HEK293 (cell line): ENCODE measurements at regions not wholly inside any gene's neighbourhood (a gene's known extent, or its start where the extent isn't known, plus 50 kb on each side); places are given as distances from the start of the nearest gene placed in this dataset.

Experiments used
- CTCF ChIA-PET: fragments of 350-600 bp; formaldehyde crosslinking; extraction: SDS; loops from one replicate; lab custom pipeline; 2021; ENCODE audit warnings: antibody characterized with exemption; lab: Yijun Ruan, JAX
- POLR2A ChIA-PET: fragments of 300-600 bp; formaldehyde crosslinking; extraction: SDS; loops from one replicate; lab custom pipeline; 2020; ENCODE audit warnings: antibody characterized with exemption, inconsistent platforms; lab: Yijun Ruan, JAX
- H3K27ac ChIP-seq: fragments of 200-500 bp; sonication (Bioruptor generic); 2 replicates; pipeline ENCODE4 v1.5.1; 2014; ENCODE audit warnings: low read depth, low read length, control low read depth, inconsistent platforms; ENCODE audit errors: extremely low read depth
- H3K36me3 ChIP-seq, 2 experiments: fragments of 200-500 bp in 1 of 2; sonication (Bioruptor generic) in 1 of 2; 1 replicate in 1 of 2; 2 replicates in 1 of 2; pipeline ENCODE4 v1.5.1; 2014 to 2017; ENCODE audit warnings: inconsistent platforms in 2 of 2, low read length in 2 of 2; ENCODE audit not compliant: control insufficient read depth in 2 of 2, insufficient read depth in 1 of 2
- H3K4me1 ChIP-seq: fragments of 200-500 bp; sonication (Bioruptor generic); 2 replicates; pipeline ENCODE4 v1.5.1; 2014; ENCODE audit warnings: mild to moderate bottlenecking, low read length, inconsistent platforms; ENCODE audit not compliant: control insufficient read depth, insufficient read depth
- H3K4me3 ChIP-seq: 2 replicates; pipeline ENCODE4 v1.5.1; 2011; ENCODE audit warnings: low read depth, mild to moderate bottlenecking, control low read depth, low read length, moderate library complexity
- H3K9me3 ChIP-seq: fragments of 200-500 bp; sonication (Bioruptor generic); 2 replicates; pipeline ENCODE4 v1.5.1; 2014; ENCODE audit warnings: low read depth, low read length, inconsistent platforms; ENCODE audit not compliant: control insufficient read depth, insufficient read depth
- GLI4 ChIP-seq: fragments of 450-650 bp; formaldehyde crosslinking; IDR thresholded peaks from 2 replicates; pipeline ENCODE4 v1.5.1; 2016; ENCODE audit warnings: missing biosample characterization, missing genetic modification characterization
- KLF8 ChIP-seq: fragments of 450-650 bp; formaldehyde crosslinking; IDR thresholded peaks from 2 replicates; pipeline ENCODE4 v1.5.1; 2016; ENCODE audit warnings: missing biosample characterization, missing genetic modification characterization
- KLF9 ChIP-seq: fragments of 450-650 bp; formaldehyde crosslinking; IDR thresholded peaks from 2 replicates; pipeline ENCODE4 v1.5.1; 2016; ENCODE audit warnings: missing biosample characterization, missing genetic modification characterization, low read depth
- PRDM2 ChIP-seq: fragments of 450-650 bp; formaldehyde crosslinking; IDR thresholded peaks from 2 replicates; pipeline ENCODE4 v1.5.1; 2016; ENCODE audit warnings: missing biosample characterization, missing genetic modification characterization, borderline replicate concordance
- YY2 ChIP-seq: fragments of 450-650 bp; formaldehyde crosslinking; IDR thresholded peaks from 2 replicates; pipeline ENCODE4 v1.5.1; 2016; ENCODE audit warnings: missing biosample characterization, missing genetic modification characterization
- ZFP3 ChIP-seq: fragments of 450-650 bp; formaldehyde crosslinking; IDR thresholded peaks from 2 replicates; pipeline ENCODE4 v1.5.1; 2016; ENCODE audit warnings: low read depth, missing biosample characterization, missing genetic modification characterization
- ZFP41 ChIP-seq: fragments of 450-650 bp; formaldehyde crosslinking; IDR thresholded peaks from 2 replicates; pipeline ENCODE4 v1.5.1; 2016; ENCODE audit warnings: missing biosample characterization, missing genetic modification characterization, borderline replicate concordance
- ZNF16 ChIP-seq: fragments of 450-650 bp; formaldehyde crosslinking; IDR thresholded peaks from 2 replicates; pipeline ENCODE4 v1.5.1; 2016; ENCODE audit warnings: low read depth, missing biosample characterization, missing genetic modification characterization
- ZNF362 ChIP-seq: fragments of 450-650 bp; formaldehyde crosslinking; IDR thresholded peaks from 2 replicates; pipeline ENCODE4 v1.5.1; 2016; ENCODE audit warnings: missing biosample characterization, missing genetic modification characterization
- ZNF394 ChIP-seq: fragments of 450-650 bp; formaldehyde crosslinking; IDR thresholded peaks from 2 replicates; pipeline ENCODE4 v1.5.1; 2016; ENCODE audit warnings: missing biosample characterization, missing genetic modification characterization, mild to moderate bottlenecking, moderate library complexity, borderline replicate concordance
- ZNF423 ChIP-seq: fragments of 450-650 bp; formaldehyde crosslinking; IDR thresholded peaks from 2 replicates; pipeline ENCODE4 v1.5.1; 2016; ENCODE audit warnings: missing biosample characterization, missing genetic modification characterization
- ZNF514 ChIP-seq: fragments of 450-650 bp; formaldehyde crosslinking; IDR thresholded peaks from 2 replicates; pipeline ENCODE4 v1.5.1; 2016; ENCODE audit warnings: missing biosample characterization, missing genetic modification characterization
- ZNF548 ChIP-seq: fragments of 450-650 bp; formaldehyde crosslinking; IDR thresholded peaks from 2 replicates; pipeline ENCODE4 v1.5.1; 2016; ENCODE audit warnings: missing biosample characterization, missing genetic modification characterization
- ZNF549 ChIP-seq: fragments of 450-650 bp; IDR thresholded peaks from 2 replicates; pipeline ENCODE4 v1.5.1; 2018; ENCODE audit warnings: missing biosample characterization, missing genetic modification characterization, mild to moderate bottlenecking, inconsistent platforms, moderate library complexity
- ZNF600 ChIP-seq: fragments of 450-650 bp; formaldehyde crosslinking; IDR thresholded peaks from 2 replicates; pipeline ENCODE4 v1.5.1; 2016; ENCODE audit warnings: missing biosample characterization, missing genetic modification characterization
- ZNF654 ChIP-seq: fragments of 450-650 bp; formaldehyde crosslinking; IDR thresholded peaks from 2 replicates; pipeline ENCODE4 v1.5.1; 2016; ENCODE audit warnings: low read depth, missing biosample characterization, missing genetic modification characterization
- ZNF785 ChIP-seq: fragments of 450-650 bp; formaldehyde crosslinking; IDR thresholded peaks from 2 replicates; pipeline ENCODE4 v1.5.1; 2016; ENCODE audit warnings: missing biosample characterization, missing genetic modification characterization
- TF ChIP-seq, protein P1 (sequence below): fragments of 450-650 bp; formaldehyde crosslinking; optimal IDR thresholded peaks from 2 replicates; pipeline ENCODE3; 2016; ENCODE audit warnings: missing biosample characterization, mild to moderate bottlenecking, missing genetic modification characterization
- TF ChIP-seq, protein P2 (sequence below): fragments of 450-650 bp; formaldehyde crosslinking; IDR thresholded peaks from 2 replicates; pipeline ENCODE4 v1.5.1; 2016; ENCODE audit warnings: missing biosample characterization, missing genetic modification characterization
- TF ChIP-seq, protein P3 (sequence below): fragments of 450-650 bp; formaldehyde crosslinking; IDR thresholded peaks from 2 replicates; pipeline ENCODE4 v1.5.1; 2016; ENCODE audit warnings: missing biosample characterization, missing genetic modification characterization, borderline replicate concordance
- TF ChIP-seq, protein P4 (sequence below): fragments of 450-650 bp; formaldehyde crosslinking; IDR thresholded peaks from 2 replicates; pipeline ENCODE4 v1.5.1; 2016; ENCODE audit warnings: missing biosample characterization, missing genetic modification characterization
- TF ChIP-seq, protein P5 (sequence below): fragments of 450-650 bp; formaldehyde crosslinking; IDR thresholded peaks from 2 replicates; pipeline ENCODE4 v1.5.1; 2016; ENCODE audit warnings: missing biosample characterization, missing genetic modification characterization

DNA sequence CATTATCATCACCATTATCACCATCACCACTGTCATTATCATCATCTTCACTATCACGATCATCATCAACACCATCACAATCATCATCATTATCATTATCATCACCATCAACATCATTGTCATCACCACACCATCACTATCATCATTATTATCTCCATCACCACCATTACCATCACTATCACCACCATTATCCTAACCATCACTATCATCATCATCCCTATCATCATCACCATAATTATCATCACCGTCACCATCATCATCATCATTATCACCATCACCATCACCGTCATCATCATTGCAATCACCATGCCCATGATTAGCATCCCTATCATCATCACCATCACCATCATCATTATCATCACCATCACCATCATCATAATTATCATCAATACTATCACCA is 311.9 kb downstream of the IRX2 start (continued):
- TF ChIP-seq, protein P1, sequence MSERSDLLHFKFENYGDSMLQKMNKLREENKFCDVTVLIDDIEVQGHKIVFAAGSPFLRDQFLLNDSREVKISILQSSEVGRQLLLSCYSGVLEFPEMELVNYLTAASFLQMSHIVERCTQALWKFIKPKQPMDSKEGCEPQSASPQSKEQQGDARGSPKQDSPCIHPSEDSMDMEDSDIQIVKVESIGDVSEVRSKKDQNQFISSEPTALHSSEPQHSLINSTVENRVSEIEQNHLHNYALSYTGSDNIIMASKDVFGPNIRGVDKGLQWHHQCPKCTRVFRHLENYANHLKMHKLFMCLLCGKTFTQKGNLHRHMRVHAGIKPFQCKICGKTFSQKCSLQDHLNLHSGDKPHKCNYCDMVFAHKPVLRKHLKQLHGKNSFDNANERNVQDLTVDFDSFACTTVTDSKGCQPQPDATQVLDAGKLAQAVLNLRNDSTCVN (tag by site-specific recombination) = peak; percentile 10
- TF ChIP-seq KLF9 = no peak
- no peak for TF ChIP-seq ZNF549 (tag by site-specific recombination)
- no peak for TF ChIP-seq ZNF514 (tag by site-specific recombination)
- TF ChIP-seq PRDM2 (tag by site-specific recombination) = peak; percentile 68; the same call in 1 of the 2 replicates
- TF ChIP-seq GLI4 = 0 out of 2 replicates have a peak, but pooled peaks have one; percentile 12
- TF ChIP-seq, protein P2, sequence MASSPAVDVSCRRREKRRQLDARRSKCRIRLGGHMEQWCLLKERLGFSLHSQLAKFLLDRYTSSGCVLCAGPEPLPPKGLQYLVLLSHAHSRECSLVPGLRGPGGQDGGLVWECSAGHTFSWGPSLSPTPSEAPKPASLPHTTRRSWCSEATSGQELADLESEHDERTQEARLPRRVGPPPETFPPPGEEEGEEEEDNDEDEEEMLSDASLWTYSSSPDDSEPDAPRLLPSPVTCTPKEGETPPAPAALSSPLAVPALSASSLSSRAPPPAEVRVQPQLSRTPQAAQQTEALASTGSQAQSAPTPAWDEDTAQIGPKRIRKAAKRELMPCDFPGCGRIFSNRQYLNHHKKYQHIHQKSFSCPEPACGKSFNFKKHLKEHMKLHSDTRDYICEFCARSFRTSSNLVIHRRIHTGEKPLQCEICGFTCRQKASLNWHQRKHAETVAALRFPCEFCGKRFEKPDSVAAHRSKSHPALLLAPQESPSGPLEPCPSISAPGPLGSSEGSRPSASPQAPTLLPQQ = no peak
- TF ChIP-seq ZFP3 (tag by site-specific recombination) = no peak
- TF ChIP-seq ZFP41 (tag by site-specific recombination) = peak; percentile 9; the same call in 1 of the 2 replicates
- TF ChIP-seq, protein P3, sequence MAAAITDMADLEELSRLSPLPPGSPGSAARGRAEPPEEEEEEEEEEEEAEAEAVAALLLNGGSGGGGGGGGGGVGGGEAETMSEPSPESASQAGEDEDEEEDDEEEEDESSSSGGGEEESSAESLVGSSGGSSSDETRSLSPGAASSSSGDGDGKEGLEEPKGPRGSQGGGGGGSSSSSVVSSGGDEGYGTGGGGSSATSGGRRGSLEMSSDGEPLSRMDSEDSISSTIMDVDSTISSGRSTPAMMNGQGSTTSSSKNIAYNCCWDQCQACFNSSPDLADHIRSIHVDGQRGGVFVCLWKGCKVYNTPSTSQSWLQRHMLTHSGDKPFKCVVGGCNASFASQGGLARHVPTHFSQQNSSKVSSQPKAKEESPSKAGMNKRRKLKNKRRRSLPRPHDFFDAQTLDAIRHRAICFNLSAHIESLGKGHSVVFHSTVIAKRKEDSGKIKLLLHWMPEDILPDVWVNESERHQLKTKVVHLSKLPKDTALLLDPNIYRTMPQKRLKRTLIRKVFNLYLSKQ = 0 out of 2 replicates have a peak, but pooled peaks have one; percentile 38

DNA sequence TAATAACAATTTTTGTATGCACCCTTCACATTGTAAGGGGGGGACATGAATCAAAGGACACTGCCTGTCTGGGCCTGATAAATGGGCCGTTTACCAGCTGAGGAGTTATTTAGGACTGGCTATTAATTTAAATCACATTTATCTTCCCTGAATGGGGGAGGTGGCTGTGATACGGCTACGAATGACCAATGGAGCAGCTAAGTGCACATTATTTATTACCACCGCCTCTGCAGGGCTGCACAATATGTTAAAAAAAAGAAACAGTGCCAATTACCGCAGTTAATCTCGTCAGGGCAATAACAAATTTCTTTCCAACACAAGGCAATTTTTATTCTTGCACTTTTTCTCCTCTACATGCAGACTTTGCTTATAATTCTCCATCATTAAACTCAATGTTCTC is 318.4 kb downstream of the IRX2 start:
- POLR2A ChIA-PET = no interaction called here

More for the DNA sequence above, 318.4 kb downstream of the IRX2 start:
- Histone ChIP-seq H3K27ac (no peak overlapping the region), H3K4me3 (no peak overlapping the region), H3K9me3 (no peaks in the 10 kb centered on the region; the same call in 1 of the 2 replicates), H3K36me3 (no peaks in the 10 kb centered on the region), H3K4me1 (no peaks in the 10 kb centered on the region)
- CTCF ChIA-PET = no interaction called here
- TF ChIP-seq ZNF548 (tag by site-specific recombination) (no peak), YY2 (tag by site-specific recombination) (no peak), ZNF423 (tag by site-specific recombination) (no peak), KLF8 (tag by site-specific recombination) (no peak), ZNF785 (tag by site-specific recombination) (no peak), ZNF654 (tag by site-specific recombination) (no peak), ZNF362 (tag by site-specific recombination) (no peak), ZNF16 (tag by site-specific recombination) (no peak), ZNF600 (tag by site-specific recombination) (no peak), ZNF549 (tag by site-specific recombination) (no peak), ZNF394 (tag by site-specific recombination) (no peak)
- TF ChIP-seq, protein P4, sequence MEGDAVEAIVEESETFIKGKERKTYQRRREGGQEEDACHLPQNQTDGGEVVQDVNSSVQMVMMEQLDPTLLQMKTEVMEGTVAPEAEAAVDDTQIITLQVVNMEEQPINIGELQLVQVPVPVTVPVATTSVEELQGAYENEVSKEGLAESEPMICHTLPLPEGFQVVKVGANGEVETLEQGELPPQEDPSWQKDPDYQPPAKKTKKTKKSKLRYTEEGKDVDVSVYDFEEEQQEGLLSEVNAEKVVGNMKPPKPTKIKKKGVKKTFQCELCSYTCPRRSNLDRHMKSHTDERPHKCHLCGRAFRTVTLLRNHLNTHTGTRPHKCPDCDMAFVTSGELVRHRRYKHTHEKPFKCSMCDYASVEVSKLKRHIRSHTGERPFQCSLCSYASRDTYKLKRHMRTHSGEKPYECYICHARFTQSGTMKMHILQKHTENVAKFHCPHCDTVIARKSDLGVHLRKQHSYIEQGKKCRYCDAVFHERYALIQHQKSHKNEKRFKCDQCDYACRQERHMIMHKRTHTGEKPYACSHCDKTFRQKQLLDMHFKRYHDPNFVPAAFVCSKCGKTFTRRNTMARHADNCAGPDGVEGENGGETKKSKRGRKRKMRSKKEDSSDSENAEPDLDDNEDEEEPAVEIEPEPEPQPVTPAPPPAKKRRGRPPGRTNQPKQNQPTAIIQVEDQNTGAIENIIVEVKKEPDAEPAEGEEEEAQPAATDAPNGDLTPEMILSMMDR = no peak
- TF ChIP-seq, protein P5, sequence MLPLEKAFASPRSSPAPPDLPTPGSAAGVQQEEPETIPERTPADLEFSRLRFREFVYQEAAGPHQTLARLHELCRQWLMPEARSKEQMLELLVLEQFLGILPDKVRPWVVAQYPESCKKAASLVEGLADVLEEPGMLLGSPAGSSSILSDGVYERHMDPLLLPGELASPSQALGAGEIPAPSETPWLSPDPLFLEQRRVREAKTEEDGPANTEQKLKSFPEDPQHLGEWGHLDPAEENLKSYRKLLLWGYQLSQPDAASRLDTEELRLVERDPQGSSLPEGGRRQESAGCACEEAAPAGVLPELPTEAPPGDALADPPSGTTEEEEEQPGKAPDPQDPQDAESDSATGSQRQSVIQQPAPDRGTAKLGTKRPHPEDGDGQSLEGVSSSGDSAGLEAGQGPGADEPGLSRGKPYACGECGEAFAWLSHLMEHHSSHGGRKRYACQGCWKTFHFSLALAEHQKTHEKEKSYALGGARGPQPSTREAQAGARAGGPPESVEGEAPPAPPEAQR (tag by site-specific recombination) = no peak
